NB4 (cell line): ENCODE measurements at regions not wholly inside any gene's neighbourhood (a gene's known extent, or its start where the extent isn't known, plus 50 kb on each side); places are given as distances from the start of the nearest gene placed in this dataset.

Experiments used
- DNase-seq: peaks from one replicate; pipeline ENCODE4 v3.0.0; 2010; ENCODE audit warnings: low read depth
- H3K4me3 ChIP-seq: one replicate; pipeline ENCODE4 v1.5.1; 2011; ENCODE audit warnings: mild to moderate bottlenecking, low read depth, low read length, moderate library complexity
- MYC ChIP-seq: IDR thresholded peaks from 2 replicates; pipeline ENCODE4 v1.6.1; 2011; ENCODE audit warnings: low read depth, low read length
- POLR2A ChIP-seq: IDR thresholded peaks from 2 replicates; pipeline ENCODE4 v1.6.1; 2011; ENCODE audit warnings: mild to moderate bottlenecking; ENCODE audit not compliant: insufficient read length; ENCODE audit errors: extremely low read depth
- TF ChIP-seq, protein P1 (sequence below): IDR thresholded peaks from one replicate; pipeline ENCODE4 v1.5.1; 2012; ENCODE audit warnings: low read depth, low read length
- TF ChIP-seq, protein P2 (sequence below): IDR thresholded peaks from 2 replicates; pipeline ENCODE4 v1.6.1; 2011; ENCODE audit warnings: low read depth, low read length

GRCh38 chr14:59091404-59091803, 97.1 kb upstream of the DAAM1 start:
- no peak overlapping the region for H3K4me3 ChIP-seq
- no peak for DNase-seq
- no peak for TF ChIP-seq MYC
- TF ChIP-seq, protein P1, sequence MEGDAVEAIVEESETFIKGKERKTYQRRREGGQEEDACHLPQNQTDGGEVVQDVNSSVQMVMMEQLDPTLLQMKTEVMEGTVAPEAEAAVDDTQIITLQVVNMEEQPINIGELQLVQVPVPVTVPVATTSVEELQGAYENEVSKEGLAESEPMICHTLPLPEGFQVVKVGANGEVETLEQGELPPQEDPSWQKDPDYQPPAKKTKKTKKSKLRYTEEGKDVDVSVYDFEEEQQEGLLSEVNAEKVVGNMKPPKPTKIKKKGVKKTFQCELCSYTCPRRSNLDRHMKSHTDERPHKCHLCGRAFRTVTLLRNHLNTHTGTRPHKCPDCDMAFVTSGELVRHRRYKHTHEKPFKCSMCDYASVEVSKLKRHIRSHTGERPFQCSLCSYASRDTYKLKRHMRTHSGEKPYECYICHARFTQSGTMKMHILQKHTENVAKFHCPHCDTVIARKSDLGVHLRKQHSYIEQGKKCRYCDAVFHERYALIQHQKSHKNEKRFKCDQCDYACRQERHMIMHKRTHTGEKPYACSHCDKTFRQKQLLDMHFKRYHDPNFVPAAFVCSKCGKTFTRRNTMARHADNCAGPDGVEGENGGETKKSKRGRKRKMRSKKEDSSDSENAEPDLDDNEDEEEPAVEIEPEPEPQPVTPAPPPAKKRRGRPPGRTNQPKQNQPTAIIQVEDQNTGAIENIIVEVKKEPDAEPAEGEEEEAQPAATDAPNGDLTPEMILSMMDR = no peak
- TF ChIP-seq, protein P2, sequence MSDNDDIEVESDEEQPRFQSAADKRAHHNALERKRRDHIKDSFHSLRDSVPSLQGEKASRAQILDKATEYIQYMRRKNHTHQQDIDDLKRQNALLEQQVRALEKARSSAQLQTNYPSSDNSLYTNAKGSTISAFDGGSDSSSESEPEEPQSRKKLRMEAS = no peak
- TF ChIP-seq POLR2A = no peak

DNA sequence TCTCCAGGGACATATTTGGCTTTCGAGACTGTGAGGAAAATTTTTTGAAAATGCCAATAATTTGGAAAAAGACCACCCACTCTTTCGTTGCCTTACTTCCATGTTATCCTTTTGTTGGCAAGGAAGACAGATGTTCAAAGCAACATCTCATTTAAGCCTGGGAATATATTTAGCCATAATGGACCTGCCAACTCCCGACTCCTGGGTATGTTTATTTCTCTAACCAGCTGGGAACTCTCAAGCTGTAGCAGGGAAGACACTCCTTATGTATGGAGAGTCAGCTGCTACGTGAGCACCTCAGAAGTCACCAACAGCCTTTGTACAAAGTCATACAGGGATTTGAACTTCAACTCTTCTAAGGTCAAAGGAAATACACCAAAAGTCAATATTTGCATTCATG, 96.5 kb upstream of the DAAM1 start:
- no peak for DNase-seq
- TF ChIP-seq MYC (no peak), POLR2A (no peak)
- TF ChIP-seq, protein P2 = no peak
- TF ChIP-seq, protein P1 = no peak
- no peak overlapping the region for H3K4me3 ChIP-seq

DNA sequence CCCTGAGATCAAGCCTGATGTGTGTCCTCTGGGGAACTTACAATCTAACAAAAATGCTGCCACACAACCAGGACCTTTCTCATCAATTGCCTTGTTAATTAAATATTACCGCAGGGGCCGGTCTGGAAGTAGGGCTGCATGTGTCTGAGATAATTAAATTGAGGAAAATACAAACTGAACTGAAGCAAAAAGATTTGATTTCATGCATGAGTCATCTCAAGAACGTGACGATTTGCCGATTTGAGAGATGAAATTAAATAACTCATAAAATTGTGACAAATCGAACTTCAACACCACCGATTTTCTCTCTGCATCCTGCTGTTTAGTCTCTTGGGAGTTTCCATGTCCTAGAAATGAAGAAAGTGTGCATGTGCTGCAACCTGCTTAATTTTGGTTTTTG, 94.6 kb upstream of the DAAM1 start:
- no peak overlapping the region for H3K4me3 ChIP-seq
- TF ChIP-seq POLR2A = no peak
- TF ChIP-seq, protein P1 = no peak
- TF ChIP-seq, protein P2 = no peak
- no peak for TF ChIP-seq MYC
- DNase-seq = no peak

DNA sequence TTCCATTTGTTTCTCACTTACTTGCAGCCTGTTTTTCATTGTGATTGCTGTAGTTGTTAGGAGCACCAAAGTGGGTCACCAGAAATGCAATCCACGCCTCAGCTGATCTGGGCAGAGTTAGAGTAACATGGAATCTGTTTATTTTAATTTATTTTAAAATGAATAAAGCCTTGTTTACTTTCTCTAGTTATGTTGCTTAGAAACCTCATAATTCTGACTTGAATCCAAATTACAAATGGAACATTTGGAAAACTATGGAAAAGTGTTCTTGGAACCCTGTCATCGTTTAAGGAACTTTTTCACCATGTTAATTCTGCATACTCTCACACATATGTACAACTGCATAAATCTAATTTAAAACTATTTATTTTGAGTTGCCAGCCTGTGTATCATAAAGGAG, 92.2 kb upstream of the DAAM1 start:
- no peak overlapping the region for H3K4me3 ChIP-seq
- no peak for TF ChIP-seq MYC
- TF ChIP-seq, protein P2 = no peak
- no peak for TF ChIP-seq POLR2A
- TF ChIP-seq, protein P1 = no peak
- no peak for DNase-seq

DNA sequence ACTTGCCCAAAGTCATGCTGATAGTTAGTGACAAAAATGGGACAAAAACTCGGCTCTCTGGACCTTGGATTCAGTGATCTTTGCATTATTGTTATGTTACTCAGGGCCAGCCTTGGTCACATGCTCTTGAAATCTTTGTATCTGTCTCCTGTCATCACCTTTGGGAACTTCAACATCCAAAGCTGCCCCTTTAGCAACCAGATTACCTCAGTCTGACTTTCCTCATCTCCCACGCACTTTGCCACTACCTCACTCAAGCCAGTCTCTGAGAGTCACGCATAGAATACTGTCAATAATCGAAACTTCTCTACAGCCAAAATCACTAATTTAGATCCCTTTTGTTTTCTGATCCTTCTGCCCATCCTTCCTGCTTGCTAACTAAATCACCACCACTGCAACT, 90.8 kb upstream of the DAAM1 start:
- TF ChIP-seq, protein P2 = no peak
- TF ChIP-seq MYC (no peak), POLR2A (no peak)
- TF ChIP-seq, protein P1 = no peak
- DNase-seq = no peak
- H3K4me3 ChIP-seq = no peak overlapping the region

DNA sequence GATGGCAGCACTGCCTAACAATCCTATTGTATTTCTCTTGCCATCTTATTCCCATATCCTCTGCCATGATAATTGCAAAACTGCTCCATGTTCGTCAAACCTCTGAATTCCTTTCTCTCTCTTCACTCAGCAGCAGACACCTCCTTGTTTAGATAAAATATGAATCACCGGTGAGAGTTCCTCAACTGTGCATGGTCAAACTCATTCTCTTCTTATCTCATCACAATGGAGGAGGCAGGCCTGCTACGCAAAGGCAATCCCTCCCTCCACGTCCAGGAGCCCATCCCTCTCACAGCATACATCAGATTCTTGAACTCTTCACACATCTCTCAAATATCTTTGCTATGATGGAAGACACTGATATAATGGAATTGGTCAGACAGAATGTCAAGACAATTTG, 90.1 kb upstream of the DAAM1 start:
- H3K4me3 ChIP-seq = no peak overlapping the region
- TF ChIP-seq, protein P1 = no peak
- TF ChIP-seq MYC (no peak), POLR2A (no peak)
- TF ChIP-seq, protein P2 = no peak
- DNase-seq = no peak
